ENCODE measurements at regions not wholly inside any gene's neighbourhood (a gene's known extent, or its start where the extent isn't known, plus 50 kb on each side); places are given as distances from the start of the nearest gene placed in this dataset.
A peak's percentile ranks its signal among the peaks of the same experiment; 100 is the strongest.

DNA sequence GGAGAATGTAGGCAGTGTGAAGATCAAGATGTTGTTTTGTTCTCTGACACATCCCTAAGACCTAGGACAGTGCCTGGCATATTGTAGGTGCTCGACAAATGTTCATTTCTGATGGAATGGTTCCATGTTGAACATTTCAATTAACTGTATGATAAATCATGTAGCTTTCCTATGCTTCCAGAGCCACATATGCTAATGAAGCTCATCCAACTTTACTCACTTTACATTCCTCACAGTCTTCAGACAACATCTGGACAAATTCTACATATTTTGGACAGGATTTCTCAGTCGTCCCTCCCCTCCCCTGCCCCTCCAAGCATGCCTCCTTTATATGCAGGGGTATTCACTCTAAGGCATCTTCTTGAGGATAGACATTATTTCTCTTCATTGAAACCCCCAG, 177.9 kb downstream of the BLID start:
- no peak for DNase-seq (ENCODE audit: low spot score)

DNA sequence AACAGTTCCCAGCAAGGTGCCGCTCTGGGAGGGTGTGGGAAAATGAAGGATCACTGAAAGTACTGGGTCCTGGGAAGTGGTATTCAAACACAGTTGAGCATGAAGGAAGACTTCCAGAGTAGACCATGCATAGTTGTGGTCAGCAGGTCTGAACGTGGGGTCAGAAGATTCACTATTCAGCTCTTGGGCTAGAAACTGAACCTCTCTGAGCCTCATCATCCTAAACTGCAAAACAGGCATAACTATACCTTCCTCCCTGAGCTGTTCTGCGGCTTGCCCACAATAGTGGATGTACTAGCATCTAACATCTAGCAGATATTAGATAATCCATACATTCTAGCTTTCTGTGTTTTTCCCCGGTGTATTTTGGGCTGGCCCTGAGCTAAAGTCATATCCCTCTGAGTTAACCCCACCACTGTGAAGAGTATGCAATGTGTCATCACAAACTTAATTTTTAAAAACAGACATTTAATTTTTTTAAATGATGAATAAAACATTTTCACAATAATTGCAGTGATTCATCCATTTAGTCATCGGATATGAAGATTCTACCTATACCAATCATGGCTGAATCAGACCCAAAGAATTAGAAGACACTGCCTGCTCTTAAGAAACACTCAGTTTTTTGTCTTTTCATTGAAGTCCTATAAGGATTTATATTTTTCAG, 179.1 kb downstream of the BLID start:
- DNase-seq (ENCODE audit: low spot score): peak; percentile 34

GRCh38 chr11:121936370-121936769, 179.6 kb downstream of the BLID start:
- no peak for DNase-seq (ENCODE audit: low spot score)

DNA sequence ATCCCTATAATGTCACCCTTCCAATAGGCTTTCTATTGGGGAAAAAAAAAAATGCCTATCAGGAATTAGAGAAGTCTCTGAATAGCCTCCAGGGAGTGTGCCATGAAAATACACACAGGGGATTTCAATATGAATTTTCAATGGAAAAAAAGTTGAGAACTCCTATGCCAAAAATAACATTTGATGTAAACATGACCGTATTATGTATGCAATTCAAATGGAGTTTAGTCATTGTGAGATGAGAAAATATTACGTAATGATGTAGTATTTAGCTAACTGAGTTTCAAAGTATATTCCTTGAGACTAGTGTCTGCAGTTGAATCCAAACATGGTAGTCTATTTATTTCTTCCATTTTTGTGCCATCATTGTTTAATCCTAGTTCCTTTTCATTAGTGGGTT, 182.3 kb downstream of the BLID start:
- DNase-seq (ENCODE audit: low spot score): no peak

DNA sequence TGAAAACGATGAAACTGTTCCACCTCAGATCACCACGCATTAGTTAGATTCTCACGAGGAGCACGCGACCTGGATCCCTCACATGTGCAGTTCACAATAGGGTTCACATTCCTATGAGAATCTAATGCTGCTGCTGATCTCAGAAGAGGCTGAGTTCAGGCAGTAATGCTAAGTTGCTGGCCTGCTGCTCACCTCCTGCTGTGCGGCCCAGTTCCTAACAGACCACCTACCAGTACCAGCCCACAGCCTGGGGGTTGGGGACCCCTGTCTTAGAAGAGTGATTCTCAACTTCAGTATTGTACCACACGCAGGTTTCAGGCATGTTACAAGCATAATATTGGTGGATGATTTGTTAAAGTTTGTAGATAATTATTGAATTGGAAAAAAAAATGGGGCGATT, 182.7 kb downstream of the BLID start:
- DNase-seq (ENCODE audit: low spot score): no peak

DNA sequence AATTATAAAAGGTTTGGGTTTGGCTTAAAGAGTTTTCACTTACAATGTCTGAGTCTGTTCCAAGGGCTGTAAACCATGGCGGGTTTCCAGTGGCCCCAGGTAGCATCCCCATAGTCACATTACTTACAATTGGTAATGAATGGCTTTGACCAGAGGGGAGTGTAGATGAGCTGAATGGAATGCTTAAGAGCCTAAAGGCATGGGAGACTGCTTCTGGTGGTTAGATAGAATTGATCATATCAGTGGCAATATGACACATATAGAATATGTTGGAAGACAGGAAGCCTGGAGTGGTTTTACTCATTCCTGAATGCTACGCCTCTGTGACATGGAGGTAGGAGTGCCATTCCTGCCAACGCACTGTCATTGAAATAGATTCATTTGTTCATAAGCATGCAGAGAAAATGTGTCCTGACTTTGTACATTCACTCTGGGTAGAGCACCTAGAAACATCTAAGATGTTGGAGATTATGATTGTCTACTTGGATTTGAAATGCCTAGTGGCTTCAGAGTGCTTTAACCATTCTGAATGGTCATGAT, 183.3 kb downstream of the BLID start:
- no peak for DNase-seq (ENCODE audit: low spot score)

DNA sequence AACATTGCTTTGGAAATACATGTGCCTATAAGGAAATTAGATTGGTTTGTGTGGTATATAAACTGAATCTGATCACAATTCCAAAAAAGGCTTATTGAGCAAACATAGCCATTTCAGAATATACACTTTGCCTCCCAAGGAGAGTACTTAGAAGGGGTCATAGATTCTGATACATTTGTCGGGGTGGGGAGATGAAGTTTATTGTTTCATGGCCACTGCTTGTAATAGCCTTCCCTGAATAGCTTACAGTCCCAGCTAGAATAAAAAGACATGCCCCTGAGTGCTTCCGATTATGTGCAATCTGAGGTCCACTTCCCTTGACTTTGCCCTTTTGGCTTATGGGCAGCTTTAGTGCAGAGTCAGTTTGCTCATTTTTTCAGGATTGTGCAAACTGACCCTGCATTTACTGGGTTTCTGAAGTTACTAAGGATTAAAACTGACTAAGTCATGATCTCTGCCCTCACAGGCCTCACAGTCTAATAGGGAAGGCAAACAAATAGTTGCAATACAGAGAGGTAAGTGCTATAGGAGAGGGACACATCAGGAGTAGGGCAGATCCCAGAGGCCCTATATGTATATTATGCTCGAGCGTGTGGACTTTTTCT, 184.2 kb downstream of the BLID start:
- no peak for DNase-seq (ENCODE audit: low spot score)

- no peak for DNase-seq (ENCODE audit: low spot score)
These were observed 184.9 kb downstream of the BLID start for GRCh38 chr11:121931121-121931520.

DNA sequence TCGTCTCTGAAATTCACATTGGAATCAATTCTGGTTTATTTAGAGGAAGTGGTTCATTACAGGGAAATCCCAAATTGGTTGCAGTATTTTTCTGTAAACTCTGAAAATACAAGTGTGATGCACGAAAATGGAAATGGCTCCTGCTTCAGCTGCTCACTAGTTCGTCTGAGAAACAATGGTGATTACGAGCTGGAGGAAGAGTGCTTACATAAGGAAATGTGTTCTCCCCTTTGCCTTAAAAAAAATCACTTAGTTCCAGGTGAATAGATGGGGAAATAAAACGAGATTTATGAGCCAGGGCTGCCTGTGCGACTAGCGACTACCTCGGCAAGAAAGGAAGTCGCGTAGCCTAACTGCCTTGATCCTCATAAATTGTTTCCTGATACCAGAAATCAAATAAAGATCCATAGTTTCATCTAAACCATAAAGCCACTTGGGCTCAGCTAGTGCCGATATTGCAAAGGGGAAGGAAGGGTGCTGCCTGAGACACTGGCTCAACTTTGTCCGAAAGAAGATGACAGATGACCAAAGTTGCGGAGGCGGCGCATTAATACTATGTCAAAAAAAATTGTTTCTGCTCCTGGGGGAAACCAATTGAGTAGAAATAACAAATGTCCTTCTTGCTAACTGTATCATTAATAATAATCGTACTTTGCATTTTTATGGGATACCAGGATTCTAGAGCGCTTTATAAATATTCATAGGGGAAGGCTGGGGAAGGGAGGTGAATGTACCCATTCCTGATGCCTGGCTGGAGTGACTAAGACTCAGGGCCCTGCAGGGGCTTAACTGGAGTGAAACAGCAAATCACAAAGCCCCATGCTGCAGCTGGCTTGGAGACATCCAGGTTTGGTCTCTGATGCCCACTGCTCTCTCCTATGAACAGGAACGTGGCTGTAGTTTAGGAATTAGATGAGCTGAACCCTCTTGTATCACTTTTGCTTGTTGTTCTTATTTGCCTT, 185.7 kb downstream of the BLID start:
- DNase-seq (ENCODE audit: low spot score): no peak

DNA sequence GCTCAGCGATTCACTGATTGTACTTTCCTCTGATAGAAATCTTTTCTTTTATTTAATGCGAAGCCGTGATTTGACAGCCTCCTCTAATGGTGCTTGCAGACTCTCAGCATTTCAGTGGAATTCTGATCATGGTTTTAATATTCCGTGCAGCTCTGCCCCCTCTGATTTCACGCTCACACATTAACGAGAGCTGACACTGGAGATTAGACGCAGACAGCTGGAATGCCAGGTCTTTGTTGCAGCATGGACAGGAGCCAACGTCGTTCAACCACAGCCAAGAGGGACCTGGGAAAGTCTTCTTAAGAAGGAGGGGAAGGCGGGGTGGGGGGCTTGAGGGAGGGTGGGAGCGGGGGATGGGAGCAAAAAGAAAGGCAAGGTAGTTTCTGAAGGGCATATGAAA, 186.4 kb downstream of the BLID start:
- no peak for DNase-seq (ENCODE audit: low spot score)

- no peak for DNase-seq (ENCODE audit: low spot score)
These were observed 187.1 kb downstream of the BLID start for GRCh38 chr11:121928597-121929580.

DNA sequence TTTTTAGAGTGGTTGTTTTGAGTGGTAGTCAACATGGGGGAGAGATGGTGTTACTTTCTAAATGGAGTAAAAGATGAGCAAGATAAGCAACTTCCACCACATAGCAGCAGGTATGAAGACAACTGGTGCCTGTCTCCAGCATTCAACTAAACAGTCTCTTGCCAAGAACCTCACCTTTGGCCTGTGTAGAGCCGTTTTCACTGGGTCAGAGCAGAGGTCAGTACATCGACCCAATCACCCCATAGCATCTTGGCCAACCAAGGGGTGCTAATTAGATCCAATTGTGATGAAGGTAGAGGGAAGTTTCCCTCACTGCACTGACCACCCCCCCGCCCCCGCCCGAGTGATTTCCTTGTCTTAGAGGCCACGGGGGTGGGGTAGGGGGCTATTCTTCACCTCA, 188.2 kb downstream of the BLID start:
- DNase-seq (ENCODE audit: low spot score): no peak

GRCh38 chr11:121927097-121927785, 188.8 kb downstream of the BLID start:
- no peak for DNase-seq (ENCODE audit: low spot score)

DNA sequence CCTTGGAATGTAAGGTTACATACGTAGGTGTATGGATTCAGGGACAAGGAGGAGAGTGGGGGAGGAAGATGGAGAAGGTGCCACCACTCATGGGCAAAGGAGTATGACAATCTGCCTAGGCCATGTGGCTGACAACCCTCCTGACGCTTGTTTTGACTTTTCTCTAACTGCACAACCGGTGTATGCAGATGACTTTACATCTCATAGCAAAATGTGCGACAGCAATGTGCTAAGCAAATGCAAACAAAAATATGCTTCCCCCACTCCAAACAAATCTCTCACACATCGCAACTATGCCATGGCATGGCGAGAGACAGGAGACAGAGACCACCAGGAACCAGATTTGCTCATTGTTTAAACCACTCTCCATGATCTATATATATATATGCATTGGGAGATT, 191.8 kb downstream of the BLID start:
- DNase-seq (ENCODE audit: low spot score): no peak

DNA sequence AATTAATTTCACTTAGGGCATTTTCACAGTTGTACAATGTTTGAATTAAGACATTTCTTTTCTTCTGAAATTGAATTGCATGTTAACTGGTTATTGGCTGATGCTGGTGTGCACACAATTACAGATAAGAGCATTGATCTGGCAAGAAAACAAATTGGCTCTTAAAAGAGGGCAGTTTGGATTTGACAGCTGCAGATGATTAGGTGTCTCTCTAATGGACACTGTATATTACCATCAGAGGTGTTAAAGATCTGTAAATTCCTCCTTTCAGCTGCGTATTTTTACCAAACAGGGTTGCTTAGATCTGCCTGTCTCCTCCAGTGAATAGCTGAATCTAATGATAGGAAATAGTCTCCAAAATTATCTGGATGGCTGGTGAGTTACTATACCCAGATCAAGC, 198.5 kb downstream of the BLID start:
- no peak for DNase-seq (ENCODE audit: low spot score)

GRCh38 chr11:121914508-121915059, 201.4 kb downstream of the BLID start:
- no peak for DNase-seq (ENCODE audit: low spot score)

- DNase-seq (ENCODE audit: low spot score): no peak
These were observed 206.4 kb downstream of the BLID start for GRCh38 chr11:121909596-121909995.

DNA sequence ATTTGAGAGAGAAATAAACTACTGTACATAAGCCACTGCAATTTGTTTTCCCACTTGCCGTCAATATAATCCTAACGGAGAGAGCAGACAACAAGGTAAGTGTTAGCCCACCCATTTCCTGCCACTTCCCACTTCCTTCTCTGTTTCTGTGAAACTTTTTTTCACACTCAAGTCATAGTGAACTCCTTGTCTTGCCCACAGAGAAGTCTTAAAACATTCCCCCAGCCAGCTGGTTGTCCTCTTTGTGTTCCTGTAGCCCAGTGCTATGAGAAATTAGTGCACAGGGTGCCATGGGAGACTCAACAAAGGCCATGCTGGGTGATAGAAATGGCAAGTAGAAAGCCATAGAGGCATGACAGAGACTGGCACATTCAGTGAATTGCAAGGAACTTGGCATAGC, 208.6 kb downstream of the BLID start:
- DNase-seq (ENCODE audit: low spot score): no peak

GRCh38 chr11:121904148-121904547, 211.9 kb downstream of the BLID start:
- DNase-seq (ENCODE audit: low spot score): no peak

- DNase-seq (ENCODE audit: low spot score): no peak
These were observed 214.1 kb downstream of the BLID start for GRCh38 chr11:121901886-121902285.
